HL-60 (cell line): ENCODE measurements at regions not wholly inside any gene's neighbourhood (a gene's known extent, or its start where the extent isn't known, plus 50 kb on each side); places are given as distances from the start of the nearest gene placed in this dataset.

Source experiments
- POLR2AphosphoS5 ChIP-seq: IDR thresholded peaks from 2 replicates; pipeline ENCODE4 v1.6.1; 2012; ENCODE audit warnings: low read depth
- TF ChIP-seq, protein P1 (sequence below): IDR thresholded peaks from one replicate; pipeline ENCODE4 v1.5.1; 2011; ENCODE audit warnings: low read length, control low read depth, inconsistent platforms; ENCODE audit not compliant: insufficient read depth
- TF ChIP-seq, protein P2 (sequence below): IDR thresholded peaks from 2 replicates; pipeline ENCODE4 v1.6.1; 2012; ENCODE audit warnings: low read depth; ENCODE audit not compliant: insufficient replicate concordance

DNA sequence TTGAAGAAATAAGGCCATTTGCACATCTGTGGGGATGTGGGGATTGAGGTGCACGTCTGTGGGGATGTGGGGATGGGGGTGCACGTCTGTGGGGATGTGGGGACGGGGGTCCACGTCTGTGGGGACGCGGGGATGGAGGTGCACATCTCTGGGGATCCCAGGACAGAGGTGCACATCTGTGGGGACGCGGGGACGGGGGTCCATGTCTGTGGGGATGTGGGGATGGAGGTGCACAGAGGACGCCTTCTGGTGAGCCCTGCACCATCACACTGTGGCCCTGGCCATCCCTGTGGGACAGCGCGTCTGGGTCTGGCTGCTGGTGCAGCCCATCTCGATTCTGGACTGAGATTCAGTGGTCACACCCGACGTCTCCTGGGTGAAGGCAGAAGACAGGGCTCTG, 161.4 kb downstream of the LAT start:
- TF ChIP-seq, protein P1, sequence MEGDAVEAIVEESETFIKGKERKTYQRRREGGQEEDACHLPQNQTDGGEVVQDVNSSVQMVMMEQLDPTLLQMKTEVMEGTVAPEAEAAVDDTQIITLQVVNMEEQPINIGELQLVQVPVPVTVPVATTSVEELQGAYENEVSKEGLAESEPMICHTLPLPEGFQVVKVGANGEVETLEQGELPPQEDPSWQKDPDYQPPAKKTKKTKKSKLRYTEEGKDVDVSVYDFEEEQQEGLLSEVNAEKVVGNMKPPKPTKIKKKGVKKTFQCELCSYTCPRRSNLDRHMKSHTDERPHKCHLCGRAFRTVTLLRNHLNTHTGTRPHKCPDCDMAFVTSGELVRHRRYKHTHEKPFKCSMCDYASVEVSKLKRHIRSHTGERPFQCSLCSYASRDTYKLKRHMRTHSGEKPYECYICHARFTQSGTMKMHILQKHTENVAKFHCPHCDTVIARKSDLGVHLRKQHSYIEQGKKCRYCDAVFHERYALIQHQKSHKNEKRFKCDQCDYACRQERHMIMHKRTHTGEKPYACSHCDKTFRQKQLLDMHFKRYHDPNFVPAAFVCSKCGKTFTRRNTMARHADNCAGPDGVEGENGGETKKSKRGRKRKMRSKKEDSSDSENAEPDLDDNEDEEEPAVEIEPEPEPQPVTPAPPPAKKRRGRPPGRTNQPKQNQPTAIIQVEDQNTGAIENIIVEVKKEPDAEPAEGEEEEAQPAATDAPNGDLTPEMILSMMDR: no peak
- TF ChIP-seq, protein P2, sequence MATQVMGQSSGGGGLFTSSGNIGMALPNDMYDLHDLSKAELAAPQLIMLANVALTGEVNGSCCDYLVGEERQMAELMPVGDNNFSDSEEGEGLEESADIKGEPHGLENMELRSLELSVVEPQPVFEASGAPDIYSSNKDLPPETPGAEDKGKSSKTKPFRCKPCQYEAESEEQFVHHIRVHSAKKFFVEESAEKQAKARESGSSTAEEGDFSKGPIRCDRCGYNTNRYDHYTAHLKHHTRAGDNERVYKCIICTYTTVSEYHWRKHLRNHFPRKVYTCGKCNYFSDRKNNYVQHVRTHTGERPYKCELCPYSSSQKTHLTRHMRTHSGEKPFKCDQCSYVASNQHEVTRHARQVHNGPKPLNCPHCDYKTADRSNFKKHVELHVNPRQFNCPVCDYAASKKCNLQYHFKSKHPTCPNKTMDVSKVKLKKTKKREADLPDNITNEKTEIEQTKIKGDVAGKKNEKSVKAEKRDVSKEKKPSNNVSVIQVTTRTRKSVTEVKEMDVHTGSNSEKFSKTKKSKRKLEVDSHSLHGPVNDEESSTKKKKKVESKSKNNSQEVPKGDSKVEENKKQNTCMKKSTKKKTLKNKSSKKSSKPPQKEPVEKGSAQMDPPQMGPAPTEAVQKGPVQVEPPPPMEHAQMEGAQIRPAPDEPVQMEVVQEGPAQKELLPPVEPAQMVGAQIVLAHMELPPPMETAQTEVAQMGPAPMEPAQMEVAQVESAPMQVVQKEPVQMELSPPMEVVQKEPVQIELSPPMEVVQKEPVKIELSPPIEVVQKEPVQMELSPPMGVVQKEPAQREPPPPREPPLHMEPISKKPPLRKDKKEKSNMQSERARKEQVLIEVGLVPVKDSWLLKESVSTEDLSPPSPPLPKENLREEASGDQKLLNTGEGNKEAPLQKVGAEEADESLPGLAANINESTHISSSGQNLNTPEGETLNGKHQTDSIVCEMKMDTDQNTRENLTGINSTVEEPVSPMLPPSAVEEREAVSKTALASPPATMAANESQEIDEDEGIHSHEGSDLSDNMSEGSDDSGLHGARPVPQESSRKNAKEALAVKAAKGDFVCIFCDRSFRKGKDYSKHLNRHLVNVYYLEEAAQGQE: no peak
- TF ChIP-seq POLR2AphosphoS5: no peak
